Activated CD4-positive, alpha-beta T cell treated with anti-CD3 and anti-CD28 coated beads for 1 hour (primary cell): ENCODE measurements at regions not wholly inside any gene's neighbourhood (a gene's known extent, or its start where the extent isn't known, plus 50 kb on each side); places are given as distances from the start of the nearest gene placed in this dataset.

Experiments
- DNase-seq: peaks from one replicate; pipeline ENCODE4 v3.0.0-alpha.2; 2020

DNA sequence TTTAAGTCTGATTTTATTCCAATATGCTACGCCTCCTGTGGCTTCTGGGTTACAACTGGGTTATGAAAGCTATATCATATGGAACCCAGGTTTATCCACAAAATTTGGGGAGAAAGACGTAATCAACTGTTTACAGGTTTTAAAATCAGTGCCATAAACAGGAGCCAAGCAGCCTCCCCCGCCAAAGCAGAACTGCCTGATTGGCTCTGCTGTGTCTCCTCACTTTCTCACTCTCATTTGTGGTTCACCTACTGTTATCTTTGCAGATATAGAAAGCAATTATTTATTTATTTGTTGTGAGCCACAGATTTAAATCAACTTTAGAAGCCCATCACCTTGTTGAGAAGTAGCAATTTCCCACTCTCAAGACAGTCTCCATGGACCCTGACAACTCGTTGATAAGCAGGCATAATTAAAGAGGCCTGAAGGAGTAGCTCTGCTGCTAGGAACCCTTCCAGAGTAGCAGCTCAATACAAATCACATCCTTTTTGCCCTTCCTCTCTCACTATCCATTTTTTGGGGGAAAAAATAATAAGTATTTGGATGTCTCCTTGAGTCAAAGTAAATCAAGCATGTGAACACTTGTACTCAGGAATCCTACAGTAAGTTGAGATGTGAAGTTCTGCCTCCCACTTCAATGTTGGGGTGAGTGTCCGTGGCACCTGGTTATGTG lies 191.0 kb upstream of the CCDC150 start:
- DNase-seq, result no peak

DNA sequence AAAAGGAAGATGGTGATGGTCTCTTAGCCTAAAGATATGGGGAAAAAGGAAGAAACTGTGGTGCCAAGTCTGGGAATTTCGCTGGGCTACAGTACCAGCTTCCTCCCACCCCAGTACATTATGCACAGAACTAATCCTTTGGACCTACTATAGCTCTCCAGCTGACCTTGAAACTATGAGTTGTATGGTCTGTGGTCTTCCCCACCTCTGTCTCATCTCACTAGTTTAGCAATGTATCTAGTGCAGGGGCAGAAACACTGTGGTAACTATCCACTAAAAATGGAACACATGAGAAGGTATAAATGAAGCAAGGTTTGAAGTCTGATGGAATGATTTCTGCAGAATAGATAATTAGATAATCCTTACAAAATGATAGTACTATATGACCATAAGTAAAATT lies 190.4 kb upstream of the CCDC150 start:
- no peak for DNase-seq

DNA sequence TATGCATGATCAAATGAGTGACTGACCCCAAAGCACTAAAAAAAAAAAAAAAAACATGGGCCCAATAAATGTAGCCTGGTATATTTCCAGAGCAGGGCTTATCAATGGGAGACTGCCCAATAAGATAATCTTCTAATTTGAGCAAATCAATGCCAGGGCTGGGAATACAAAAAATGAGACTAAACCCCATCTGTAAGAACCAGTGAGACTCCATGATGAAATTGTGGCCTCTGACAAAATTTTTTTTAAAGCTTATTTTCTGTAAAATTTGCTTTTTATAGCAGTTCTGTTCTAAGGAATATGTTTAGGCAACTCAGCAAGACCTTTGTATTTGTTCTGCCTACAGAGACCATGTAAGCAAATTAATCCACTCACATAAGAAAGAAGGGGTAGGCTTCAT lies 186.8 kb upstream of the CCDC150 start:
- no peak for DNase-seq

DNA sequence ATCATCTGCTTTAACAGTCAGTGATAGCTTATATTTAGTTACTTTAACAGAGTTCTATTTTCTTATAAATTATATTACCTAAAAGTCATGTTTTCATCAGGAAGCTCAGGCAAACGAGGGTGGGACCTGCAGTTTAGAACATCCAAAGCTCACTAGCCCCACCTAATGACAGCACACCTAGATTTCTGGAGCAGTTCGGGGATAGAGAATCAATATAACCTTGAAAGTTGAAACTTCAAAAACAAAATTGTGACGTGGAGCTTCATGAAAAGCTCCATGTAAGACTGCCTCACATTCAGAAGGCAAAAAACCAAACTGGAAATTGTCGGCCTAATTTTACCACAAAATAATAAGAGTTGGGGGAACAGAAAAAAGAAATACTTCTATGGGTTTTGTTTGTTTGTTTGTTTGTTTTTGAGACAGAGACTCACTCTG lies 185.9 kb upstream of the CCDC150 start:
- DNase-seq, result no peak

DNA sequence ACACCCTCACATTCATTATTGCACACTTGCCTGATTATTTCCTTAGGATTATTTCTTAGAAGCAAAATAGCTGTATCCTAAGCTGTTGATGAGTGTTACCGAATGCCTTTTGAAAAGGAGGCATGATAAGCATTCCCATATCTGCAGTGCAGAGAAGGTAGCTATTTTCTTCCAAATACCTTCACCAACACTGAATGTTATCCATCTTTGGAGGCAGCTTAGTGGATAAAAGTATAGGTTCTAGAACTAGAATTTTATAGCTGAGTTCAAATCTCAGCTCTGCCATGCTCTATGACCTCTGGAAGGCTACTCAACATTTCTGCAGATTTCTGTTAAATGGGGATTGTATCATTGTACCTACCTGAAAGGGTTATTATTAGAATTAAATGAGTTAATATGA lies 185.0 kb upstream of the CCDC150 start:
- DNase-seq, result no peak

DNA sequence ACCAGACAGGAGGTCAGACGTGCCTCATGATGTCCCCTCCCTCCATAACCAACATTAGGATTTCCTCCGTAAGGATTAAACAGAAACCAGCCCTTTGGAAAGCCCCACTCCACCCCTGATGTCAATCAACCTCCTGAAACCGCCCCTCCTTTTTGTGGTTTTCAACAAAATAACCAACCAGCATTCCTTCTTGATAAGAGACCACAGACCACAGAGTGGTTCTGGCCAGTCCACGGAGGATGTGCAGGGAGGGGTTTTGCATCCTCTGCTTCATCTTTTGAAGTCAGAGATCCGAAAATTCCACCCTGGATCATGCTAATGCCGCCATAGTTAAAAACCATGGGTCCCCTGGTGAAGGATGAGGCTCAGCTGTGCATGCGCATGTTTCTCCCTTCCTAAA lies 180.0 kb upstream of the CCDC150 start:
- DNase-seq, result no peak

DNA sequence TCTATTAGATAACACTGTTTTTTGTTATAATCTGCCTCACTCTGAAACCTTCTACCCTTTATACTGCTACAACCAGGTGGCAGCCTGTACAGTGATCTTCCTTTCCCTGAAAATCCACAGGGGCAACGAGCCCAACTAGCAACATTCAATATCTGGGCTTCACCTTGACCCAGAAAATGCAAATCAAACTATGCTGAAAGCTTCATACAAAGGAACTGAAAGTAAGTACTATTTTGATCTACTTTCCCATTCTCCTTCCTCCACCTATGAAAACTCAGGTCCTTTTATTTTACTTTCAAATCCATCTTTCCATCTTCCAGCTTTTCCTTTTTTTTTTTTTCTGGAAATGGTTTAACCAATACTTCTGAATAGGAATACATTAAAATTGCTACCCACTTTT lies 175.8 kb upstream of the CCDC150 start:
- no peak for DNase-seq

DNA sequence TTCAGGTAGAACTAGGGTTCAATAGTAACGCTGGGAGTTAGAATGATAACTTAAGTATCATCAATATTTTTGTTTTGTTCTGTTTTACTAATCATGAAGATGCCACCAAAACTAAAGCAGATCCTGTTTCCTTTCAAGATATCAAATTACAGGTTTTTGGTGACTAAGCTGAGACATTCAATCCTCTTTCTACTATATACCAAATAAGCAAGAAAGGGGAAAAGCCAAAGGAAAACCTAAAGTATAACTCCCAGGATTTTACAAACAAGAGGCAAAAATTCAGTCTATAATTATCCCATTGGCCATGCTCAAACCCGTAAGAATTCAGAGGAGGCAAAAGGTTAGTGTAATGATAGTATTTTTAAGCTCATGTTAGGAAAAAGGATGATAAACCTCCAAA lies 175.2 kb upstream of the CCDC150 start:
- DNase-seq, result no peak

DNA sequence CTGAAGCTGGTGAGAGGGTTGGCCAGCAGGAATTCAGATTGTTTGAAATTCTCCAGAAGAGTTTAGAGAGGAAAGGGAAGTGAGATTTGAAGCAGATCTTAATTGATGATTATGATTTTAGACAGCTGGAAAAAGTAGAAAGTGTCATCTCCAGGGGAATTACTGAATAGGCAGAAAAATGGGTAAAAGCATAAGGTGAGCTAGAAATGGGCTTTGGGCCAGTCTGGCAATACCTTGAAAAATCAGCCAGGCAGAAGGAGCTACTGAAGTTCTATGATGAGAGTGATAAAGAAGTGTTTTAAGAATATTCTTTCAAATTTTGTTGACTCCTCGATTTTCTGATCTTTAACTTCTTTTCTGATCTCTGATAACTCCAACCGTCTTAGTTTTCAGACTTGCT lies 172.9 kb upstream of the CCDC150 start:
- no peak for DNase-seq

DNA sequence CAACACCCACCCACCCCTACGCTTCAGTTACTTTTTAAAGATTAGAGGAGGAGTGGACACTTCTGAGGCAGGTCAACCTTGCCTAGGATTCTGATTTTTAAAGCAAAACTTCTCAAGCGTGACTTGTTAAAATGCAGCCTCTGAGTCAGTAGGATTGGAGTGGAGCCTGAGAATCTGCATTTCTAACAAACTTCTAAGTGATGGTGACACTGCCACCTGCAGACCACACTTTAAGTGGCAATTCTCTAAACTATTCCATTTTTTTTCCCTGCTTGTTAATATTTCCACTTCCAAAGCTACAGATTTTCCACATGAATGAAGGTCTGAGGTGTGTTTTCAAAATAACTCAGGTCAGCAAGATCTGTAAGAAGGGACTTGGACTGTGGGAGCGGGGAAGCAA lies 171.1 kb upstream of the CCDC150 start:
- no peak for DNase-seq

DNA sequence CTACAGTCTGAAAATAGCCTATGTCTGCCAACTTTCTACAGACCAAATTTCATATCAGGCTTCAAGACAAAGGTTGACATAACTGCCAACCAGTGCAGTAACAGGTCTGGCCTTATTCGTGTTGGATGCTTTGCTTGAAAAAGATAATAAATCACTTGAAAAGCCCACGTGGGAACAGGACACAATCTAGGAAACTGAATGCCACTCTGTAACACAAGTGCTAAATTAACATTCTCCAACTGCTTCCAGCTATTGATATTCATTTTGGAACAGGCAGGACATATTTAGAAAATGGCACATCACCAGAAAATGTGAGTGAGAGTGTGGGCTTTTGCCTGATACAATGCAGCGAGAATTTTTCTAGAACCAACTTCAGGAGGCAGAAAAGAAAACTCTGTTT lies 165.9 kb upstream of the CCDC150 start:
- DNase-seq, result no peak

DNA sequence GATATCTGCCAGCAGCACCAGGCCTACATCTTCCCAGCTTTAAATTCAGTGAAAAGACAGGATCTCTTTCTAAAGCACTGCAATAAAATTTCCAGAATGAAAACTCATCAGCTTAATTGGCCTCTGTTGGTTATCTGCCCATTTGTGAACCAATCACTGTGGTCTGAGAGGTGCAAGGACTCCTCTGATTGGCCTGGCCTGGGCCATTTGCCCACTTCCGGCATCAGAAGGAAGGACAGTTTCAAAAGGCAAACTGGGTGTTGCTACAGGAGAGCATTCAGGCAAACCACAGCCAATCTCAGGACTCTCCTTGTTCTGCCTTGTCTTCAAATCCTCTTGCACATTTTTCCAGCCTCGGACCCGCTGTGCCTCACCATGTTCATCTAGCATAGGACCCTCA lies 163.9 kb upstream of the CCDC150 start:
- no peak for DNase-seq

DNA sequence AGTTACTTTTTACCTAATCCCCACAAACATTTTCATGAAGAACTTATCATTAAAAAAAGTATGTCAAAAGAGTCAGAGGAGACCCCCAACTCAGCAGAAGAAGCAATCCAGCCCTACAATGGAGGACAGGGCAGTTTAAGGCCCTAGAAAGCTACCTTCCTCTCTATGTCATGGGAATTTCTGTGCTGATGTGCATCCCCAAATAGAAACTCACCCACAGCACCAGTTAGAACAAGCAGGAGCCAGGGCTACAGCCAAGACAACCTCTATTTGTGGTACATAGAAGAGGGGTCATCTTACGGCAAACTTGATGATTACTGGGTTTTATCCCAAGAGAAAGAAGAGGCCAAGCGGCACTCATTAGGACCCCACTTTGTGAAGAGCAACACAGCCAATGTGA lies 160.9 kb upstream of the CCDC150 start:
- no peak for DNase-seq

DNA sequence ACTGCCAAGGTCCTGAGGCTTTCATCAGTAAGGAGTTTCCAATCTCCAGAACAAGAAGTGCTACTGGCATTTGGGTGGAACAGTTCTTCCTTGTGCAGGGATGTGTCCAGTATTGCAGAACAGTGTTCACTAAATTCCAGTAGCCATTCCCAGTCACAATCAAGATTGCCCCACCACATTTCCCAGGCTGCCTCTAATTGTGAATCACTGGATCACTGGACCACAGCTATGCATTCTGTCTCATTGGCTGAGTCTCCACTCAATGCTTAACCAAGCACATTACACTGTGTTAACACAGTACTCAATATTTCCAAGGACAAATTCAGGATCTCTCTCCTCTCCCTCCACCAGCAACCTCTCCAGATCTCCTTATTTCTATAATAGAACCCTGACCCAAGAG lies 160.2 kb upstream of the CCDC150 start:
- DNase-seq, result no peak

DNA sequence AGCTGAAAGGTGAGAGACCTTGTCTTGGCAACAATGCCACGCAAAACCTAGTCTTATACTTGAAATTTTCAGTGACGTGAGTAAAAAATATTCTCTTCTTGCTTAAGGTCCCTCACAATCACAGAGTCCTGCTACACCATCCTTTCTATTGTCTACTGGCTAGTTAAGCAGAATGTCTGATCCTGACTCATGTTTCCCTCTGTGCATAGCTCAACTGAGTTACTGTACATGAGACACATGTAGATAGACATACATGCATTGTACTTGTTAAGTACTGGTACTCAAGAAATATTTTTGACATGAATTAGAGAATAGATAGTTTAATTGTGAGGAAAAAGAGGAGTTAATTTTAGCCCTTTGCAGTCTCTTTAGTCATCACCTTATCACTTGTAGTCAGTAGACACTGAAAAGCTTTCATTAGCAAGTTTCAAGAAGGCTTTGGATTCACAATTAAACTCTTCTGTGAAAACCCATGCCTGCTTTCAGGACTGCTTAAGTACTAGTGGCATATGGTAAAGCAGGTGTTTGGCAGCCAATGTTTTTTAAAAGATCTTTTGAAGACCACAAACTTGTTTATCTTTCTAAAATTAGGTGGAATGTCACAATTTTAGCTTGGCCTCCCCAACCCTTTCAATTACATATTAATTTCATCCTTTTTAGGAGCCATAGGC lies 158.7 kb upstream of the CCDC150 start:
- DNase-seq, result no peak

DNA sequence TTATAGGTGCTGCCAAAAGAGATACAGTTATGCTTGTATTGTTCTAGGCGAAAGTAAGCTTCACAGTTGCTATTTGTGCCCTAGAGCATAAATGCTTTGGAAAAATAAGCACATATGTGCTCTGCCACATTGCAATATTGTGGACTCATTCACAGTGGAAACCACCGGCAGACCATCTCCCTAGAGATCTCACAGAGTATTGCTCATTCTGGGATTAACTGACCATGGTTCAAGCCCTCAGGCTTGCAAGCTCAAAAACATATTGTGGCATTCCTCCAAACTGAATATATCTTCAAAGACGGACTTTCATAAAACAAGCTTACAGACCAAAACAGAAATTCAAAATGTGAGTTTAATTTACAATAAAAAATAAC lies 158.2 kb upstream of the CCDC150 start:
- no peak for DNase-seq

DNA sequence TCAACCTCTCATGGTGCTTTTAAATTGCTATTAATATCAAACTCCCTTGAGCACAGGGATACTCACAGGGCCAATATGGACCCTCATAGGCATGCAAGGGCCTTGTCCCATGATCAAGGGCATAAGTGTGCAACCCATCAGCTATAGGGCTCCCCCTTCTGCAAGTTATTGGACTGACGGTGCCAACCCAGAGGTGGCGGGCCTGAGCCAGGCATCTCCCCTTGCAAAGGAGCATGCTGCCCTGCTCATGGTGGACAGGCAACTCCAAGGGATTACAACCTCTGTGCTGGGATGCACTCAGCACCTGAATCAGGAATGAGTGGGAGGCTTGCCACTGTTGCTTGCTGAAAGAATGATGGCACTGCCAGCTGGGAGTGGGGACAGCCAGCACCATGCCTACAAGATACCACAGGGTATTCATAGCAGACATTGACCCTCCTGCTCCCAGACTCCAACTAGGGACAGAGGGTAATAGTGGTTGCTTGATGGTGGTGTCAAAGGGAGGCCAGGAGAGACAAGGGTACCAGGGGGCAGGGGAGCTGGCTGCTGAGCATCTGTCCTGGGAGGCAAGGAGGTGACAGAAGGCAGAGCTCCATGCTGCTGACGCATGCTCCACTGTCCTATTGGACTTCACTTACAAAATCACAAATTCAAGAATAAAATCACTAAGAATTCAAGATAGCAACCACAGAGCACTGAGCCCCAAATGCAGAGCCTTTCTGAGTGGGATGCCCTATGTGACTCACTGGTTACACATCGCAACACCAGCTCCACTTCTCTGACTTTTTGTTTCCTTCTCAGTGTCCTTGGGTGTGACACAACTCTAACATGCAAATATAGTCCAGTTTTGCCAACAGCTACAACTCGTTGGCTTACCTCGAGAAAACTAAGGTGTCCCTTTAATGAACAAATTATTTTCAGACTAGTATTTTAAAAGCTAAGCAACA lies 157.1 kb upstream of the CCDC150 start:
- DNase-seq, result no peak

DNA sequence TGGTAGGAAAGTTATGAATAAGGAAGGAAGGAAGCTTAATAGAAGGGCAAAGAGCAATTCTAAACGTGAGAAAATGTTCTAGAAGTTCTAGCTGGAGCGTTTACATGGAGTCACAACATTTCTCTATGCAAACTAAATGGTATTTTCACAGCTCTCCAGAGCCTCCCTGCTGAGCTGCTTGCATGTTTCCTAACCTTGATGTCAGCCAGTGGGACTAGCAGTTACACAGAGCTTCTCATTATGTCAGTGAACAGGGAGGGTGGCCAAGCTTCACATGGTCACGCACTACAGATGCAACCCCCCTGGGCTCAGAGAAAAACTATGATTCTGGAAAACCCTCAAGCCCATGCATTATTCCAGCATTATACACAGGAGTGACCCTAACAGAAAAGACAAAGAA lies 153.4 kb upstream of the CCDC150 start:
- no peak for DNase-seq

DNA sequence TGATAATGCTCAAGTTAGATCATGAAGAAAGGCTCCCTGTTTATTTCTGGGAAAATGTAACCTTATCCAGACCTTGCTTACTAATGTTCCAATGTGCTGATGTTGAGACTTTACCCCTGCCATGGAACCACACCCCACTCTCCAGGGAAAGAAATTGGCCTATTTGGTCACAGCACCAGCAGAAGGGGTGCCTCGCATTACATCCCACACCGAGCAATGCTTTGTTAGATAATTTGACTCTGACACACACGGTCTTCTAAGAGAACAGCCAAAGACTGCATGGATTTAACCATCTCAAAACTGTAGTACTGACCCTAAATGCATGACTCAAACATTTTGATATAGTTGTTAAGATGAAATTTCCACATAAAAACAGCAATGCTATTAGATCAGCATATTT lies 152.1 kb upstream of the CCDC150 start:
- no peak for DNase-seq

DNA sequence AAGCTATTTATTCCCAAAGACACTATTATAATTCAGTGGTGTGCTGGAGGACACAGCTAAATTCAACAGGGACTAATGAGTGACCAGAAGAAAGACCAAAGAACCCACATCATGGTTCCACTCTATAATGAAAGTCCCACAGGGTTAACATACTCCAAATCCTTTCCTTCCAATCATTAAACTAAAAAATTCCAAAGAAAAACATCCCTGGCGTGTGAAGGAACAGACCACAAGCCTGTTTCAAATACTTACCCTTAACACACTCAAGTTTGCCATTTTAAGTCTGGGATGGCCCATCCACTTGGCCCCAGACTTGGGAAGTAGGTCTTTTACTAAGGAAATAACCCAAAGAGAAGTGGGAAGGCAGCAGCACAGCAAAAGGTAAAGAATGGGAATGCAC lies 150.1 kb upstream of the CCDC150 start:
- no peak for DNase-seq

DNA sequence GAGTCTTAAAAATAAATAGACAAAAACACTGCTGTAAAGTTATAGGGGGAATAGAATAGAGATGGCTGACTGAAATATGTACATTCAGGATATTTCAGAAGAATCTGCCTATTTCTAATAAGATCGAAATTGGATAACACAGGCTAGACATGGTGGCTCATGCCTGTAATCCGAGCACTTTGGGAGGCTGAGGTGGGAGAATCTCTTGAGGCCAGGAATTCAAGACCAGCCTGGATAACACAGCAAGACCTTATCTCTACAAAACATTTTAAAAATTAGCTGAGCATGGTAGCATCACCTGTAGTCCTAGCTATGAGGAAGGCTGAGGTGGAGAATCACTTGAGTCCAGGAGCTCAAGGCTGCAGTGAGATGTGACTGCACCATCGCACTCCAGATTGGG lies 146.6 kb upstream of the CCDC150 start:
- DNase-seq, result no peak

DNA sequence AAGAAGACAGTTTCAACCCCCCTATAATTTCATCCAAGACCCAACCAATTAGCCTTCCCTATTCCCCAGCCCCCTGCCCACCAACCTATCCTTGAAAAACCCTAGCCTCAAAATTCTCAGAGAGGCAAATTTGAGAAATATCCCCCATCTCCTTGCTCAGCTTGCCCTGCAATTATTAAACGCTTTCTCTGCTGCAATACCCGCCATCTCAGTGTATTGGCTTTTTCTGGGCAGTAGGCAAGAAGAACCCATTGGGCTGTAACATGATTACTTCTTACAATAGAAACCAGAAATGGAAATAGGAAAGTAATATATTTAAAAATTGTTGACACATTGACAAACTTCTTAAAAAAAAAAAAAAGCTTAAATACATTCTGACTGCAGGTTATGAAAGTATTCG lies 140.6 kb upstream of the CCDC150 start:
- no peak for DNase-seq

DNA sequence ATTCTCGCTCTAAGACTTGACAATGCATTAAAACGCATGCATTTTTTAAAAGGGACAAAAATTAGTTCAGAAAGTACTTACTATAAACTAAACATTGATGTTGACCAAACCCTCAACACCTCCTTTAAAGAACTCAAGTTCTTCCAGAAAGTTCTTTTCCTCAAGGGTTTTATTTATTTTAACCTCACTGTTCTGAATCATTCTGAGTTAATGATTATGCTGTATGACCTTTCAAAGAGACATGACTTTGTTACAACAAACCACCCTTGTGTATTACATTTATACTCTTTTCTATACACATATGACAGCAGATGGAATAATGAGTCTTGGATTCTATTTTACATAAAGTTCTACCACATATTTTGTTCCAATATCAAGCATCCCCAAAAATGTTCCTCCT lies 139.8 kb upstream of the CCDC150 start:
- no peak for DNase-seq
